ENCODE measurements at regions not wholly inside any gene's neighbourhood (a gene's known extent, or its start where the extent isn't known, plus 50 kb on each side); places are given as distances from the start of the nearest gene placed in this dataset.

DNA sequence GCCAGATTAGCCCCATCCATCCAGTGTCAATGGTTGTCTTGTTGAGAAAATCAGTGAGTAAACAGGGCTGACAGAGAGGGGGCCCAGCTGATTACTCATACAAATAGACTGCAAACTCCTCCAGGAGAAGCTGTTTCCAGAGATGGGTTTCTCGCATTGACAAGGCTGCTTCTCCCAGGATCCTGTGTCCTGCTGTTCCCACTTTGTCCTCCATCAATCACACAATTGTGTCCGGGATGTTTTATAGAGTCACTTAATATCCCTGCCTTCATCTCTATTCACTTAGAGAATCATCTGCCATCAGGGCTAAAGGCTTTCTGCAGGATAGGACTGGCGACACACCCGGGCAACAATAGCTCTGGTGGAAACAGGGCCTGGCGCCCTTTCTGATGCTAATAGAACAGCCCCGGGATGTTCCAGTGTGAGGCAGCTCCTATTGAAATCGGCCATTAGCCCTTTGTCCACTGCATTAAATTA is 71.7 kb upstream of the TBCA start:
- TF ChIP-seq, protein P1, sequence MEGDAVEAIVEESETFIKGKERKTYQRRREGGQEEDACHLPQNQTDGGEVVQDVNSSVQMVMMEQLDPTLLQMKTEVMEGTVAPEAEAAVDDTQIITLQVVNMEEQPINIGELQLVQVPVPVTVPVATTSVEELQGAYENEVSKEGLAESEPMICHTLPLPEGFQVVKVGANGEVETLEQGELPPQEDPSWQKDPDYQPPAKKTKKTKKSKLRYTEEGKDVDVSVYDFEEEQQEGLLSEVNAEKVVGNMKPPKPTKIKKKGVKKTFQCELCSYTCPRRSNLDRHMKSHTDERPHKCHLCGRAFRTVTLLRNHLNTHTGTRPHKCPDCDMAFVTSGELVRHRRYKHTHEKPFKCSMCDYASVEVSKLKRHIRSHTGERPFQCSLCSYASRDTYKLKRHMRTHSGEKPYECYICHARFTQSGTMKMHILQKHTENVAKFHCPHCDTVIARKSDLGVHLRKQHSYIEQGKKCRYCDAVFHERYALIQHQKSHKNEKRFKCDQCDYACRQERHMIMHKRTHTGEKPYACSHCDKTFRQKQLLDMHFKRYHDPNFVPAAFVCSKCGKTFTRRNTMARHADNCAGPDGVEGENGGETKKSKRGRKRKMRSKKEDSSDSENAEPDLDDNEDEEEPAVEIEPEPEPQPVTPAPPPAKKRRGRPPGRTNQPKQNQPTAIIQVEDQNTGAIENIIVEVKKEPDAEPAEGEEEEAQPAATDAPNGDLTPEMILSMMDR (IDR thresholded peaks at IDR 0.05) = no peak
- TF ChIP-seq POLR2A (IDR thresholded peaks at IDR 0.05) (no peak), EP300 (IDR thresholded peaks at IDR 0.05) (no peak)

Measured in suprapubic skin (tissue), 3 donors.